SU-DHL-6 (cell line): ENCODE measurements at regions not wholly inside any gene's neighbourhood (a gene's known extent, or its start where the extent isn't known, plus 50 kb on each side); places are given as distances from the start of the nearest gene placed in this dataset.

Experiments
- H2AFZ ChIP-seq: fragments of 200-600 bp; sonication (generic); 2 replicates; pipeline ENCODE4 v1.6.1; 2014; ENCODE audit warnings: low read depth, mild to moderate bottlenecking, moderate library complexity, mixed read lengths, antibody characterized with exemption, low read length; ENCODE audit not compliant: severe bottlenecking
- H3F3A ChIP-seq: fragments of 200-600 bp; shearing (Covaris generic); 2 replicates; pipeline ENCODE4 v1.6.0; 2016; ENCODE audit warnings: antibody characterized with exemption, mild to moderate bottlenecking; ENCODE audit not compliant: insufficient read depth
- H3K27ac ChIP-seq: fragments of 200-600 bp; sonication (generic); 2 replicates; pipeline ENCODE4 v1.5.1; 2016; ENCODE audit warnings: low read depth, mild to moderate bottlenecking, low read length, moderate library complexity, mixed read lengths
- H3K27me3 ChIP-seq: fragments of 200-600 bp; sonication (generic), shearing (Covaris generic); 2 replicates; pipeline ENCODE4 v1.6.0; 2014; ENCODE audit warnings: mild to moderate bottlenecking, low read length
- H3K36me3 ChIP-seq: fragments of 200-600 bp; sonication (generic); 2 replicates; pipeline ENCODE4 v1.6.1; 2014; ENCODE audit warnings: mild to moderate bottlenecking, low read length, mixed read lengths
- H3K4me2 ChIP-seq: fragments of 300-600, 200-600 bp; shearing (Covaris generic), sonication (generic); 2 replicates; pipeline ENCODE4 v1.6.0; 2014; ENCODE audit warnings: low read length, low read depth, mild to moderate bottlenecking; ENCODE audit not compliant: poor library complexity, severe bottlenecking
- H3K4me3 ChIP-seq: fragments of 200-600 bp; sonication (generic); 2 replicates; pipeline ENCODE4 v1.5.1; 2014; ENCODE audit warnings: antibody characterized with exemption, low read length, mild to moderate bottlenecking, mixed read lengths; ENCODE audit not compliant: insufficient read depth, poor library complexity, severe bottlenecking
- H3K79me2 ChIP-seq: fragments of 200-600 bp; sonication (generic); 2 replicates; pipeline ENCODE4 v1.6.1; 2014; ENCODE audit warnings: mild to moderate bottlenecking, low read length, moderate library complexity; ENCODE audit not compliant: insufficient read depth
- H3K9ac ChIP-seq: fragments of 200-600 bp; sonication (generic); 2 replicates; pipeline ENCODE4 v1.7.0; 2014; ENCODE audit warnings: mild to moderate bottlenecking, low read length
- H3K9me2 ChIP-seq: fragments of 200-600 bp; sonication (generic); replicated peaks from 2 replicates; pipeline ENCODE4 v1.6.1; 2014; ENCODE audit warnings: low read length; ENCODE audit not compliant: insufficient read depth
- H3K9me3 ChIP-seq: fragments of 200-600 bp; sonication (generic); 2 replicates; pipeline ENCODE4 v1.6.1; 2014; ENCODE audit warnings: low read length, mixed read lengths; ENCODE audit not compliant: insufficient read depth
- H4K20me1 ChIP-seq: fragments of 200-600 bp; sonication (generic); 2 replicates; pipeline ENCODE4 v1.6.1; 2014; ENCODE audit warnings: low read depth, mild to moderate bottlenecking, antibody characterized with exemption, low read length, moderate library complexity, mixed read lengths
- CTCF ChIP-seq: fragments of 200-600 bp; sonication (generic); IDR thresholded peaks from one replicate; pipeline ENCODE4 v1.5.1; 2017; ENCODE audit warnings: antibody characterized with exemption, mild to moderate bottlenecking, low read length, moderate library complexity; ENCODE audit not compliant: insufficient read depth, poor library complexity, severe bottlenecking
- EZH2phosphoT487 ChIP-seq: fragments of 200-600 bp; sonication (generic), shearing (Covaris generic); conservative IDR thresholded peaks from 2 replicates; pipeline ENCODE4 v1.6.1; 2018; ENCODE audit warnings: mild to moderate bottlenecking, antibody characterized with exemption, low read length, moderate library complexity, mixed read lengths

- H3K27me3 ChIP-seq, result no peaks in the 10 kb centered on the region
- H3K36me3 ChIP-seq, result no peaks in the 10 kb centered on the region
- H3K9me3 ChIP-seq, result peaks cover 4% of the 10 kb centered on the region; the same call in 1 of the 2 replicates
- no peak overlapping the region for H2AFZ ChIP-seq
- no peaks in the 10 kb centered on the region for H4K20me1 ChIP-seq
- no peaks in the 10 kb centered on the region for H3K79me2 ChIP-seq
- H3K9ac ChIP-seq, result no peak overlapping the region
- TF ChIP-seq EZH2phosphoT487, result no peak
- TF ChIP-seq CTCF, result no peak
- H3K9me2 ChIP-seq, result no peaks in the 10 kb centered on the region
- no peaks in the 10 kb centered on the region for H3F3A ChIP-seq
- H3K27ac ChIP-seq, result no peak overlapping the region
- H3K4me2 ChIP-seq, result no peak overlapping the region
- H3K4me3 ChIP-seq, result no peak overlapping the region
Measured at GRCh38 chr1:193588311-193589082, 402.1 kb upstream of the B3GALT2 start.

- Histone ChIP-seq H3K9ac (no peak overlapping the region), H4K20me1 (no peaks in the 10 kb centered on the region), H3K9me3 (peaks cover 14% of the 10 kb centered on the region; the same call in 1 of the 2 replicates), H3K36me3 (no peaks in the 10 kb centered on the region), H3K4me3 (no peak overlapping the region), H3K27me3 (no peaks in the 10 kb centered on the region), H3K9me2 (no peaks in the 10 kb centered on the region), H2AFZ (no peak overlapping the region), H3K27ac (no peak overlapping the region), H3F3A (no peaks in the 10 kb centered on the region), H3K79me2 (no peaks in the 10 kb centered on the region), H3K4me2 (no peak overlapping the region)
- TF ChIP-seq CTCF (no peak), EZH2phosphoT487 (no peak)
Measured at GRCh38 chr1:193584731-193585239, 398.4 kb upstream of the B3GALT2 start.

- Histone ChIP-seq H3K9me3 (peaks cover 14% of the 10 kb centered on the region; the same call in 1 of the 2 replicates), H3K4me2 (no peak overlapping the region), H3K27ac (no peak overlapping the region), H3K9me2 (no peaks in the 10 kb centered on the region), H3K36me3 (no peaks in the 10 kb centered on the region), H4K20me1 (no peaks in the 10 kb centered on the region), H3K27me3 (no peaks in the 10 kb centered on the region), H3K9ac (no peak overlapping the region), H3F3A (no peaks in the 10 kb centered on the region), H2AFZ (no peak overlapping the region), H3K79me2 (no peaks in the 10 kb centered on the region), H3K4me3 (no peak overlapping the region)
- TF ChIP-seq EZH2phosphoT487 (no peak), CTCF (no peak)
Measured at GRCh38 chr1:193581341-193581740, 394.9 kb upstream of the B3GALT2 start.
